ENCODE measurements at regions not wholly inside any gene's neighbourhood (a gene's known extent, or its start where the extent isn't known, plus 50 kb on each side); places are given as distances from the start of the nearest gene placed in this dataset.
"Not testable (repeated sequence)": the region's sequence is repeated elsewhere in the genome, so short reads cannot be mapped to it uniquely, and the experiment has no call there.

GRCh38 chr2:173571887-173572680, 217.4 kb downstream of the CDCA7 start:
- Histone ChIP-seq H3K9me3 (no peaks in the 10 kb centered on the region), H3K4me1 (no peaks in the 10 kb centered on the region), H3K4me3 (no peak overlapping the region), H3K36me3 (no peaks in the 10 kb centered on the region), H3K27me3 (no peaks in the 10 kb centered on the region), H3K27ac (peak overlapping the region; percentile 31), H3K9ac (ENCODE audit: low read depth in 2 of 2, low read length in 2 of 2) (no peak overlapping the region)
- intact Hi-C loops (cut with DNase I), result loop anchor here (10.0 kb wide), 1 partner anchor 763 kb away; the partner anchor contains the start of gene SP9
- DNase-seq, result no peak
- TF ChIP-seq CTCF (IDR thresholded peaks at IDR 0.05), result no peak

- H3K36me3 ChIP-seq, result no peaks in the 10 kb centered on the region
- no peak overlapping the region for H3K9ac ChIP-seq (ENCODE audit: low read depth in 2 of 2, low read length in 2 of 2)
- intact Hi-C loops (cut with DNase I), result loop anchor here (10.0 kb wide), 1 partner anchor 762 kb away; the partner anchor contains the start of gene SP9
- no peak overlapping the region for H3K27ac ChIP-seq
- no peaks in the 10 kb centered on the region for H3K27me3 ChIP-seq
- DNase-seq, result no peak
- no peak overlapping the region for H3K4me3 ChIP-seq
- no peaks in the 10 kb centered on the region for H3K4me1 ChIP-seq
- no peak for TF ChIP-seq CTCF (IDR thresholded peaks at IDR 0.05)
- H3K9me3 ChIP-seq, result no peaks in the 10 kb centered on the region
Measured at GRCh38 chr2:173572848-173573247, 218.2 kb downstream of the CDCA7 start.

GRCh38 chr2:173573782-173574181, 219.1 kb downstream of the CDCA7 start:
- H3K9me3 ChIP-seq; H3K4me1 ChIP-seq; H3K27me3 ChIP-seq; H3K4me3 ChIP-seq; H3K9ac ChIP-seq (ENCODE audit: low read depth in 2 of 2, low read length in 2 of 2); H3K27ac ChIP-seq; DNase-seq; H3K36me3 ChIP-seq: not testable (repeated sequence)
- intact Hi-C loops (cut with DNase I), result loop anchor here (10.0 kb wide), 1 partner anchor 761 kb away; the partner anchor contains the start of gene SP9

GRCh38 chr2:173574324-173575112, 219.8 kb downstream of the CDCA7 start:
- no peak for TF ChIP-seq CTCF (IDR thresholded peaks at IDR 0.05)
- intact Hi-C loops (cut with DNase I), result loop anchor here (10.0 kb wide), 1 partner anchor 760 kb away; the partner anchor contains the start of gene SP9
- H3K27ac ChIP-seq, result no peak overlapping the region

GRCh38 chr2:173578404-173579107, 223.9 kb downstream of the CDCA7 start:
- no peak for DNase-seq
- no peaks in the 10 kb centered on the region for H3K27me3 ChIP-seq
- no peaks in the 10 kb centered on the region for H3K4me1 ChIP-seq
- H3K27ac ChIP-seq, result no peak overlapping the region
- intact Hi-C loops (cut with DNase I), result loop anchor here (10.0 kb wide), 1 partner anchor 756 kb away; the partner anchor contains the start of gene SP9
- no peak overlapping the region for H3K9ac ChIP-seq (ENCODE audit: low read depth in 2 of 2, low read length in 2 of 2)
- H3K4me3 ChIP-seq, result no peak overlapping the region
- no peaks in the 10 kb centered on the region for H3K36me3 ChIP-seq
- H3K9me3 ChIP-seq, result no peaks in the 10 kb centered on the region
- no peak for TF ChIP-seq CTCF (IDR thresholded peaks at IDR 0.05)

More at GRCh38 chr2:173574324-173575112, 219.8 kb downstream of the CDCA7 start:
- Histone ChIP-seq H3K4me1 (no peaks in the 10 kb centered on the region), H3K9me3 (no peaks in the 10 kb centered on the region), H3K27me3 (no peaks in the 10 kb centered on the region), H3K9ac (ENCODE audit: low read depth in 2 of 2, low read length in 2 of 2) (no peak overlapping the region), H3K4me3 (no peak overlapping the region), H3K36me3 (no peaks in the 10 kb centered on the region)
- no peak for DNase-seq

Data from colonic mucosa (tissue), 4 donors.